ENCODE measurements at regions not wholly inside any gene's neighbourhood (a gene's known extent, or its start where the extent isn't known, plus 50 kb on each side); places are given as distances from the start of the nearest gene placed in this dataset.

GRCh38 chr4:153113838-153114105, 90.5 kb upstream of the TRIM2 start:
- no peak overlapping the region for H3K4me3 Mint-ChIP-seq (ENCODE audit: unreplicated experiment)
- H3K27me3 Mint-ChIP-seq (ENCODE audit: insufficient read depth, unreplicated experiment), result no peaks in the 10 kb centered on the region
- no TSS peak for BruUV-seq (replicated peaks)
- TF ChIP-seq CTCF (IDR thresholded peaks at IDR 0.05; ENCODE audit: unreplicated experiment), result no peak
- no peaks in the 10 kb centered on the region for H3K9me3 Mint-ChIP-seq (ENCODE audit: unreplicated experiment)
- intact Hi-C loops (cut with micrococcal nuclease), result no loop called here
- POLR2A ChIA-PET, result no interaction called here
- H3K36me3 Mint-ChIP-seq (ENCODE audit: insufficient read depth, unreplicated experiment), result no peaks in the 10 kb centered on the region
- H3K4me1 Mint-ChIP-seq (ENCODE audit: insufficient read depth, unreplicated experiment), result no peaks in the 10 kb centered on the region
- H3K27ac Mint-ChIP-seq (ENCODE audit: low read depth, unreplicated experiment), result no peak overlapping the region
- DNase-seq (ENCODE audit: unreplicated experiment), result no peak
- CTCF ChIA-PET, result interaction anchor here (0.6 to 8.1 kb wide), 6 partner anchors 14 to 266 kb away, joined by 3 to 59 read pairs (median 20); partner anchors contain the start of gene FHDC1

- H3K27ac Mint-ChIP-seq (ENCODE audit: low read depth, unreplicated experiment), result no peak overlapping the region
- H3K4me1 Mint-ChIP-seq (ENCODE audit: insufficient read depth, unreplicated experiment), result no peaks in the 10 kb centered on the region
- no peaks in the 10 kb centered on the region for H3K27me3 Mint-ChIP-seq (ENCODE audit: insufficient read depth, unreplicated experiment)
- CTCF ChIA-PET, result interaction anchor here (0.6 to 8.1 kb wide), 9 partner anchors 13 to 267 kb away, joined by 3 to 59 read pairs (median 4); partner anchors contain the start of gene FHDC1
- no peaks in the 10 kb centered on the region for H3K36me3 Mint-ChIP-seq (ENCODE audit: insufficient read depth, unreplicated experiment)
- no peak overlapping the region for H3K4me3 Mint-ChIP-seq (ENCODE audit: unreplicated experiment)
- intact Hi-C loops (cut with micrococcal nuclease), result no loop called here
- BruUV-seq (replicated peaks), result no TSS peak
- DNase-seq (ENCODE audit: unreplicated experiment), result peak; percentile 83
- TF ChIP-seq CTCF (IDR thresholded peaks at IDR 0.05; ENCODE audit: unreplicated experiment), result no peak
- H3K9me3 Mint-ChIP-seq (ENCODE audit: unreplicated experiment), result no peaks in the 10 kb centered on the region
- POLR2A ChIA-PET, result interaction anchor here (0.8 to 2.0 kb wide), 7 partner anchors 11 to 298 kb away, joined by 3 to 6 read pairs (median 3); no protein-coding TSS in a partner anchor
Observed at GRCh38 chr4:153114771-153115321, 89.4 kb upstream of the TRIM2 start.

- Mint-ChIP-seq H3K9me3 (ENCODE audit: unreplicated experiment) (no peaks in the 10 kb centered on the region), H3K27me3 (ENCODE audit: insufficient read depth, unreplicated experiment) (no peaks in the 10 kb centered on the region), H3K4me3 (ENCODE audit: unreplicated experiment) (no peak overlapping the region), H3K36me3 (ENCODE audit: insufficient read depth, unreplicated experiment) (no peaks in the 10 kb centered on the region), H3K27ac (ENCODE audit: low read depth, unreplicated experiment) (no peak overlapping the region), H3K4me1 (ENCODE audit: insufficient read depth, unreplicated experiment) (no peaks in the 10 kb centered on the region)
- no TSS peak for BruUV-seq (replicated peaks)
- POLR2A ChIA-PET, result interaction anchor here (0.6 to 2.0 kb wide), 12 partner anchors 12 to 337 kb away, joined by 3 to 6 read pairs (median 3); partner anchors contain the start of gene FHDC1
- intact Hi-C loops (cut with micrococcal nuclease), result no loop called here
- peak; percentile 67 for DNase-seq (ENCODE audit: unreplicated experiment)
- TF ChIP-seq CTCF (IDR thresholded peaks at IDR 0.05; ENCODE audit: unreplicated experiment), result no peak
- CTCF ChIA-PET, result interaction anchor here (0.6 to 8.1 kb wide), 9 partner anchors 9 to 203 kb away, joined by 3 to 59 read pairs (median 4); partner anchors contain the start of gene FHDC1
Observed at GRCh38 chr4:153115322-153116290, 88.6 kb upstream of the TRIM2 start.

- BruUV-seq (replicated peaks), result no TSS peak
- Mint-ChIP-seq H3K36me3 (ENCODE audit: insufficient read depth, unreplicated experiment) (no peaks in the 10 kb centered on the region), H3K9me3 (ENCODE audit: unreplicated experiment) (no peaks in the 10 kb centered on the region), H3K4me3 (ENCODE audit: unreplicated experiment) (no peak overlapping the region), H3K27ac (ENCODE audit: low read depth, unreplicated experiment) (no peak overlapping the region), H3K4me1 (ENCODE audit: insufficient read depth, unreplicated experiment) (peaks cover 2% of the 10 kb centered on the region), H3K27me3 (ENCODE audit: insufficient read depth, unreplicated experiment) (no peaks in the 10 kb centered on the region)
- ChIA-PET POLR2A (interaction anchor here (0.7 to 2.0 kb wide), 5 partner anchors 20 to 180 kb away, joined by 3 to 6 read pairs (median 3); partner anchors contain the start of gene FHDC1), CTCF (interaction anchor here (0.8 to 8.1 kb wide), 2 partner anchors 11 to 33 kb away, joined by 3 to 59 read pairs; no protein-coding TSS in a partner anchor)
- TF ChIP-seq CTCF (IDR thresholded peaks at IDR 0.05; ENCODE audit: unreplicated experiment), result no peak
- DNase-seq (ENCODE audit: unreplicated experiment), result no peak
- intact Hi-C loops (cut with micrococcal nuclease), result no loop called here
Observed at GRCh38 chr4:153116291-153116680, 88.0 kb upstream of the TRIM2 start.
